ENCODE measurements at regions not wholly inside any gene's neighbourhood (a gene's known extent, or its start where the extent isn't known, plus 50 kb on each side); places are given as distances from the start of the nearest gene placed in this dataset.

DNA sequence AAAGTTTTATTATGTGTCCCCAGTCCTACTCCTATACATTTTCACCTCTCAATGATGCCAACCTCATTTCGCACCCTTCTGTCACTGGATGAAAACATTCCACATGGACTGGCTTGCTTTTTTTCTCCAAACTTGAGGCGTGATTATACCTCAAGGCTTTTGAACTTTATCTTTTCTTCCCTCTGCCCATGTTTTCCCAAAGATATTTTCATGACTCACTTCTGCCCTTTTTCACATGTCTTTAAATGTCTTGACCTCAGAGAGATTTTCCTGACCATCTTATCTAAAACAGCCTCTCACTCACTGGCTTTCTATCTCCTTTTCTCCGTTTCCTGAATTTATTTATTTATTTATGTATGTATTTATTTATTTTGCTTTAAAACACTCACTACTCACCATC, 659.0 kb downstream of the PTPRC start:
- DNase-seq: no peak

DNA sequence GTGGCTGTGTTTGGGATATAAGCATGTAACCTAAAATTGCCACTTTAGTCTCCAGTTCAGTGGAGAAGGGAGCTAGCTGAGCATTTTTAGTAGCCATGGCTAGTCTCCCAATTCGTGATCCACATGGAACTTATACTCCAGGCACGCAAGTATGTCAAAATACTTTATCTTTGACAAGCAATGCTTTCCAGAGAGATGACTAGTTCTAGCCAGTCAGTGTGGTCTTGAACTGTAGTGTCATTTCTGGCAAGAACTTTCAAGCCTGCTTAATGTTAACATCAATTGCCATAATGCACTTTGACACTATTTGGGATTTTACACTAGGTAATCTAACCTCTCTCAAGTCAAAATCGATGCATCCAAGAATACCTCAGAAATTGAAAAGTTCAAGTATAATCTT, 660.0 kb downstream of the PTPRC start:
- no peak for DNase-seq

DNA sequence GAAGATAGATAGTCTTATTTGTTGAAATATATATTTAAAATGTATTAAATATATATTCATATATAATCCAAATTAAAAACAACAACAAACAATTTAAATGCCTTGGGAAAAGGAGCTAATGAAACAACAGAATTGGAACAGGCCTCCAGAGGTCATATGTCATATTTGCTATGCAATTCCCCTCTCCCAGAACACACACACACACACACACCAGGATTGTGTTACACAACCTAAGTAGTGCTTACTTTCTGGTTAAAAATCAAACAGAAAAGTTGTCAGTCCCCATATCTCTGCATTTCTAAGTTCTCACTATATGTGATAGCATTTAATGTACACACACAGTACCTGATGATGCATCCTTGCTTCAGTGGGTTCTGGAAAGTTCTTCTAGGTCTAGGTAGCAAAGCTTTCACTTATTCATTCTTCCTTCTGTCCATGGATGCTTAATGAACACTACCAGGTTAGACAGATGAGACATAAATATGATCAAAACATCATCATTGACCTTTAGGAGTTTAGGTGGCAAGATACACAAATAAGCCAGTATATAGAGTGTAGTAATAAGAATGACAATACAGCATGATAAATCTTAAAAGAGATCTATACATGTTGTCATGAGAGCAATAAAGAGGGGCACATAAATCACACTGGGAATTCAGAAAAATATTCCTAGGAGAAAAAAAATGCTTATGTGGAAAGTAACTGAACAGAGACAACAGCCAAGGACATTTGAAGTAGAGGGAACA, 662.8 kb downstream of the PTPRC start:
- no peak for DNase-seq

DNA sequence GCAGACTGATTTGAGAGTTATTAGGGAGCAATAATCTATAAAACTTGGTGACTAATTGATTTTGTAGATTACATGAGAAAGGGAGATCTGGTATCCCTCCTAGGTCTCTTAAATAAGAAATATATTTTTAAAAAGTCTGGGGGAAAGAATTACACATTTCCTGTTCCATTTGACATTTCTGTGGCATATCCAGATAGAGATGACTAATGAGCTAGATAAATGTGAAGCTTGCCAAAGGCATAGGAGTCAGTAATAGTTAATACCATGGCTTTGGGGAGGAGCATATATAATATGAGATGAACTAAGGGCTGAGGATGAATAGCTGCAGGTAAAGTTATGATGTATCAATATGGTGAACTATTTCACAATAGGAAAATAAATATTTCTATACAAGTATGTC, 663.7 kb downstream of the PTPRC start:
- DNase-seq: no peak

DNA sequence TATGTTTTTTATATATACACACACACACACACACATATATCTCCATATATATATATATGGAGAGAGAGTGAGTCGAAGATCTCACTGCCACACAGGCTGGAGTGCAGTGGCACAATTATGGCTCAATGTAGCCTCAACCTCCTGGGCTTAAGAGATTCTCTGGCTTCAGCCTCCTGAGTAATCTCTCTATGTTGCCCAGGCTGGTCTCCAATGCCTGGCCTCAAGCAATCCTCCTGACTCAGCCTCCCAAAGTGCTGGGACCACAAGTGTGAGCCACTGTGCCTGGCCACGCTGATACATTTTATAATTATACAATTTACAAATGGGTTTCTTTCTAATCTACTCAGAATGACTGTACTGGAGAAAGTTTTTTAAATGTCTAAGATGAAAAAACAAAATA, 664.2 kb downstream of the PTPRC start:
- no peak for DNase-seq

DNA sequence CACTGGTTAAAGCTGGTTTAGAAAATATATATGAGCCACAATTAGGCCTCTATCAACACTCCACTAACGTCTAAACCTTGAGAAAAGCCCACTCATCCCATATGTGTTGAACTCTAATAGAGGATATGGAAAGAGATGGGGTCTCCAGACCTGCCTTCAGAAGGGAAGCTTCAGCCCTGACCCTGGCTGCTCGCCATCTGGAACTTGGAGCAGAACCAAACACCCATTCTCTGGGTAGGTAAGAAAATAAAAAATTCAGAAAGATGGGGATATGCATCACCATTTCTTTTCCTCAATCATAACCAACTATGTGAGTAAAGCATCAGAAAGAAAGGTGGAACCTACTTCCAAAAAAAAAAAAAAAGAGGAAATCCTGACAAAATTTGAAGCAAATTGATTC, 666.2 kb downstream of the PTPRC start:
- DNase-seq: no peak

DNA sequence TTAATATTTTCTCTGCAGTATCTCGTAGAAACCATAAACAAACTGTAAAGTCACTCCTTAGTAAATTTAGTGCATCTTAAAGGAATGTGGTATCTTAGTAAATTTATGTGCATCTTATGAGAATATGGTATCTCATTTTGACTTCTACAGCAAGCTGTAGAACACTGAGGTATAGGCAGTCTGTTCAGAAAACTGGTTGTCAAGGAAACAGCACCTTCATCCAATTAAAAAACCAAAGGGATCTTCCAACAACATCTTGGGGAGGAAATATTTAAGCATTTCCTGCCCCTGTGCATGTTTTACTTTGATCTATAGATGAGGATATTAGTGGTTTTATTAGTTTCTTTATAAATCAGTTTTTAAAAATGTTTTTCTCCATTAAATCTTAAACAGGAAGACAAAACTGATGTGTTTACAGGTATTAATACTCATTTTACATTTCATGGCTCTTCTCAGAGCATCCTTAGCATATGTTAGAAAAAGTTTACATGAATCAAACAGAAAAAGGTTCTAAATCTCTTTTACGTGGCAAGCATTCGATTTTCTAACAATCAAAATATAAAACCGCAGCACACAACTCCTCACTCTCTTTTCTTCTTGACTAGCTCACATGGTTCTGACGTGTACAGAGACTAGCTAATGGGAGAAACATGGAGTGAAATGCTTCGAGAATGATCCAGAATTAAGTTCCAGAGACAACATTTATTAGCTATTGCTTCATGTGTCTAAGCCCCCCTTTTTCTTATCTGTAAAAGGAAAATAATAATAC, 668.8 kb downstream of the PTPRC start:
- DNase-seq: no peak

DNA sequence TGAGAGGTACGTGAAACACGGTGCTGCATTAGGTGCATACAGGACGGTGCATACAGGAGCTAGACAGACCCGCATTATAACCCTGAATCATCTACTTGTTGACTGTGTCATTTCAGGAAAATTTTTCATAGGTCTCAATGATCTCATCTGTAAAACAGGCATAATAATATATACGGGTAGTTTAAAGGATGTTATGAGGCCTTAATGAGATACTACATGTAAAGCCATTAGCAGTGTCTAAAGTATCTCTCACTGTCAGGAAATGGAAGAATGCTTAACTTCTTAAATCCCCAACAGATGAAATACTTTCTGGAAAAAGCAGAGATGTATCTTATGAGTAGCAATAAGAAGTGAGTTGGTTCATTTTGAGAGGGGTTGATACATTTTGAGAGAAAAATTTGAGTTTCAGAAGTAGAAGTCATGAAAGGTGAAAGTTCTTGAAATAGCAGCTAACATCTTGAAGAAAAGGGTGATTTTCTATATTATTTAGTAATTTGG, 669.6 kb downstream of the PTPRC start:
- DNase-seq: no peak

DNA sequence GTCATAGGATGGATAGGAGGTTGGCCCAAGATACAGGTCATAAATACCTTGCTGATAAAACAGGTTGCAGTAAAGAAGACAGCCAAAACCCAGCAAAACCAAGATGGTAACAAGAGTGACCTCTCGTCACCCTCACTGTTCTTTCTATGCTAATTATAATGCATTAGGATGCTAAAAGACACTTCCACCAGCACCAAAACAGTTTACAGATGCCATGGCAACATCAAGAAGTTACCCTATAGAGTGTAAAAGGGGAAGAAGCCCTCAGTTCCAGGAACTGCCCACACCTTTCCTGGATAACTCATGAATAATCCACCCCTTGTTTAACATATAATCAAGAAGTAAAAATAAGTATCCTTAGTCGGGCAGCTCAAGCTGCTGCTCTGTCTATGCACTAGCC, 671.9 kb downstream of the PTPRC start:
- DNase-seq: no peak

DNA sequence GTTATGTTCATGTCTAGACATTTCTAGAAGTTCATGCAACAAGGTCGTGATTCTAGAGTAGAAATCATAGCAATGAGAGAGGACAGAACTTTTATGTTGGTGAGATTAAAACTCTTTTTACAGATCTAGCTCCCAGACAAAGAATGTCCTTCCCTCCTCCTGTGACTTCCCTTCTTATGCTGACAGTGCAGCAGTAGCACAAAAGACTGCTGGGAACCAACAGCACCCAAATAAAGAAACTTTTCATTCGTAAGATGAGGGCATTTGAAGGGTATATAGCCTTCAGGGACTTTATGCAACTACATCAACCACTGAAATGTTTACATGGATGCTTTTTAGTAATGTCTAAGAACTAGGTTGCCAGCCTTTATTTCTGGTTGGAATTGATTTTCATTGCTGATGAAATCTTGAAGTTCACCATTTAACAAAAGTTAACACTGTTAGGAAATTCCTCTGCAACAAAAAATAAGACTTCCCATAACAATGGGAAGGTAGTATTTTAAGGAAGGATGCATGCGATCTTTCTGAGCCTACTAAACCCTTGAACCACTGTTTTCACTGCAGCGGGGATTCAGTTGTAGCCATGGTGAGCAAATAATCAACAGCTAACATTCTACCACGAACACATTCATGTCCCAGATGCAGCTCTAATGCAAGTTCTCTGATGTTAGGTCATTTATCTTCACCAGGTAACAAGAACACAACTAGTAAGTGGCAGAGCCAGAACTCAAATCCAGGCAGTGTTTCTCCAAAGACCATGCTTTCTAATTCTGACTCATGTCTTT, 672.8 kb downstream of the PTPRC start:
- no peak for DNase-seq

DNA sequence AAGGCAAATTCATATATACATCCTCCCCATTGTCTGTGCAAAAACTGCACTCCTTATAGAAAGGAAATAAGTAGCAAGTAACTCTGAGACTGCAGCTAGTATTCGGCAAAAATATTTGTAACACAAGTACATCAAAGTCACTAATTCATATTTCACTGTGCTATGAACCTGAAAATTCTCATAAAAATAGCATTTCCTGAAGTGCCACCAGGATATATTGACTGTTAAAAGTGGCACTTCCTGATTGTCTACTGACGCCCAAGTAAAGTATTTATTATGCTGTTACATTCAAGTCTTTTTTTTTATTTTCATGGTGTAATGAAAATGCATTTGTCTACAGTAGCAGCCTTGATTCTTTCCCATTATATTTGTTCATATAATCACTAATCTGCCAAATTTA, 673.8 kb downstream of the PTPRC start:
- DNase-seq: no peak

DNA sequence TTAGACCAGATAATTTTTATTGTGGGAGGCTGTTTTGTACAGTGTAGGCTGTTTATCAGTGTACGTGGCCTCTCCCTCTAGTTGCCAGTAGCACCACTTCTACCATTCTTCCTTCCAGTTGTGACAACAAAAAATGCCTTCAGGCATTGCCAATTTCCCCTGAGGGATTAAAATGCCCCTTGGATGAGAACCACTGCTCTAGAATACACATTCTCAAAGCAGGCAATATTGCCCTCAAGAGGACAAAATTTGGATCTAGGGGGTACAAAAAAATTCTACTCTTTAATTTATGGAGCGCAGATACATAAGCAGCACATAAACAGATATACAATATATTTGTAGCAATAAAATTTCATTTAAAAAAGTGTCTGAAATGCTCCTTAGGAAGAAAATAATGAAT, 674.6 kb downstream of the PTPRC start:
- DNase-seq: no peak

DNA sequence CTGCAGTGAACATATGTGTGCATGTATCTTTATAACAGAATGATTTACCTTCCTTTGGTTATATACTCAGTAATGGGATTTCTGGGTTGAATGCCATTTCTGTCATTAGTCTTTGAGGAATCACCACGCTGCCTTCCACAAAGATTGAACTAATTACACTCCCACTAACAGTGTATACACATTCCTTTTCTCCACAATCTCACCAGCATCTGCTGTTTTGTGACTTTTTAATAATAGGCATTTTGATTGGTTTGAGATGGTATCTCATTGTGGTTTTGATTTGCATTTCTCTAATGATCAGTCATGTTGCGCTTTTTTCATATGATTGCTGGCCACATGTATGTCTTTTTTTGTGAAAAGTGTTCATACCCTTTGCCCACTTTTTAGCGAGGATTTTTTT, 680.5 kb downstream of the PTPRC start:
- DNase-seq: no peak

DNA sequence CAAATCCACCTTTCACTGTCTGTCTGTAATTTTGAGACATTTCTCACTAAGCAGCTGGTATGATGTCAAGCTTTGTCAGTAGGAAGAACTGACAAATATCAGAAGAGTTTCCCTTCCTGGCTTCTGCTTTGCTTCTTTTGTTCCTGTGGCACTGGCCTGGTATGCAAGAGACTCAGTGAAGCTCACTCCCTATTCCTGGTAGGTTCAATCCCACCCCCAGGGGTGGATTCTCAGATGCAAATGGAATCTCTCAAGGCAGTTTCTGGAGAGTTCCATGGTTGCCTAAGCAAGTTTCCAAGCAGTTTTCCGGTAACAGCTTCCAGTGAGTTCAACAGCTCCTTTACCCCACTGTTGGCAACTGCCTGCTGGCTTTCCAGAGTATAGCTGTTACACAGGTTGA, 683.4 kb downstream of the PTPRC start:
- no peak for DNase-seq

DNA sequence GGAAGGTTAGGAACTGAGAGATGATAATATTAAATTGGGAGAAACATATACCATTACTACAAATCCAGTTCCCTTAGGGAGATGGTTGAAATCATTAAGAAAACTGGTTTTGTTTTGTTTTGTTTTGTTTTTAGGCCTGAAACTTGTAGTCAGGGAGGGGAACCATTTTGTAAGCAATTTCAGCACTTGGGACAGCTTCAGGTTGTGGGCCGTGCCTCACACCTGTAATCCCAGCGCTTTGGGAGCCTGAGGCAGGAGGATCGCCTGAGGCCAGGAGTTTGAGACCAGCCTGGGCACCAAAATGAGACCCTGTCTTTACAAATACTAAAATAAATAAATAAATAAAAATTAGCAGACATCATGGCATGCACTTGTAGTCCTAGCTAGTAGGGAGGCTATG, 694.3 kb upstream of the NR5A2 start:
- no peak for DNase-seq

DNA sequence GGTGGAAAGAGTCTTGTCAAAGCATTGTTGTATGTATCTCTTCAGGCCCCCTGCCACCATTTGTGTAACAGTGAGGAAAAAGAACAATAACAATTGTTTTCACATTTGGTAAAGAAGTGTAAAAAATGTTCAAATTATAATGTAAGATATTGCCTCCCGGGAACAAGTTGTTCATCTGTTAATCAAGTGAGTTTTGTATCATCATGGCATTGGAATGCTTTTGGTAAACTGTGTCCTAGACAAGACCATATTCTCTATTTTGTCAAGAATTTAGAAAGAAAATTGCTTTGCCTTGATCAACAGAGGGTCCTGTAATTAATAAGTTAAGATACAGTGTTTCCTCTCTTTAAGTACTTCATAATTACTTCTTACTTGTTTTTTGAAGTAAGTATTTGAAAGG, 692.0 kb upstream of the NR5A2 start:
- no peak for DNase-seq

DNA sequence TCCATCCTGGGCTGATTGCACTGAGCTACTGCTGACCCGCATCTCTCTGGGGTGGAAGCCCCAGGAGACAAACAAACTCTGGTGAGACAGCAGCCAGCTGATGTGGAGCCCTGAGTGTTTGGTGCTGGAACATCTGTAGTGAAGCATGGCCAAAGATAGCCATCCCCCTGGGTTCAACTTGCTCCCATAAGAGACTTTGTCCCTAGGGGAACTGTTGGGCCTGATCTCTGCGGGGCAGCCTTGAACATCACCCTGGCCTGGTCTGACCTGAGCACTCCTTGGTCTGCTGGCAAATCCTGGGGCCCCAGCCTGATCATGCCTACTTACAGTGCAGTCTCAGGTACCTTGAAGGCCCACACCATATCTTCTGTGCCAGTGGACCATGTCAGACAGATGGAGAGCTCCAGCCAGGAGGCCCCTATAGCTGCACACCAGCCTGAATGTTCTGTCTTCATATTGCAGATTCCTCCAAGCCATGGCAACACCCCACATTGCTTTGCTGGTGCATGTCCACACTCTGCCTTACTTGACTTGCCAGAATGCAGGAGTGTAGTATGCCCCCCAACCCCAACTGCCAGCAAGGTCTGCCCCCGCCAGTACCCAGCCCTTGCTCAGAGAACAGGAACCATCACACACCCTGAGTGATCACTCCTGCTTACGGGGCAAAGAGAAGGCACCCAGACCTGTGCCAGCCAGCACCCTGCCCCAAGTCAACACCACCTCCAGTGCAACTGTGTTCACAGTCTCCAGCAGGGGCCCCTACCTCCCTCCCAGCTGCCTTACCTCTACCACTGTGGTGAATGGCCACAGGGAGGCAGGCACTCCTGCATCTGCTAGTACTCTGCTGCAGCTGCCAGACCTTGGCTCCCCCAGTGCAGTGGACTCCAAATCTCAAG, 690.5 kb upstream of the NR5A2 start:
- DNase-seq: no peak

DNA sequence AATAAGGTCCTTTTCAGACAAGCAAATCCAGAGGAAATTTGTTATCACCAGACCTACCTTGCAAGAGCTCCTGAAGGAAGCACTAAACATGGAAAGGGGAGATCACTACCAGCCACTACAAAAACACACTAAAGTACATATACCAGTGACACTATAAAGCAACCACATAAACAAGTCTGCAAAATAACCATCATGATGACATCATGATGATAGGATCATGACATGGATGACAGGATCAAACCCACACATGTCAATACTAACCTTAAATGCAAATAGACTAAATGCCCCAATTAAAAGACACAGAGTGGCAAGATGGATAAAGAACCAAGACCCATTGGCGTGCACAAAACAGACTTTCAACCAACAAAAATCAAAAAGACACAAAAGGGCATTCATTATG, 688.8 kb upstream of the NR5A2 start:
- DNase-seq: no peak

DNA sequence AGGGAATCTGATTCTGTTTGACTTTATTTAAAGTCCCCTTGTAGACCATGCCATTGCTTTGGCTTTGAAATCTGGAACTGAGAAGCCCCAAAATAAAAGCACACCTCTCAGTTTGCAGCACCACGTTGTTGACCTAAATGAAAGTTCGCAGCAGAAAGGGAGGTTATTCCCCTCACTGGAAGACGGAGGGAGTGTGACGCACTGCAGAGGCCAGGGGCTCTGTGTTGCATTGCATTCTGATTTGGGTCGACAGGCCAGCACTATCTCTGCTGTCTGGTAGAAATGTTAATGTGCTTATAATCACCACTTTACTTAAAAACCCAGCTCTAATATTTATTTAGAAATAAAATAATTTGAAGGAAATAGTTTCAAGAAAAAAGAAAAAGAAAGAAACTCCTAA, 675.2 kb upstream of the NR5A2 start:
- no peak for DNase-seq

DNA sequence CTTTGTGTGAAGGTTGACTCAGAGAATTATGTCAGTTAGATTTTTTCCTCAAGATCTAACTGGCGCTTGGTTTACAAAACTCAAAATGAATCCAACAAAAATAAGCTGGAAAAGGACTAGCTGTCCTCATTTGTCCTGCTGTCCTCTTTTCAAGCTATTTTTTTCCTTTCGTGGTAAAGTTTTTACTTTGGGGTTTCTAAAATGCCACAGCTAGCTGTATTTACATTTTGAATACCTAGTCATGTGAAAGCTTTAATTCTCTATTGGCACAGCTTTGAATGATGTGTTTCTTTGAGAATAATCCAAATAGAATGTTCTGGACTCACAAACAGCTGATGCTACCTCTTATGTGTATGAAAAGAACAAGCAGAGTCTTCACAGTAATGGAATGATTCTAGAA, 673.6 kb upstream of the NR5A2 start:
- DNase-seq: no peak

DNA sequence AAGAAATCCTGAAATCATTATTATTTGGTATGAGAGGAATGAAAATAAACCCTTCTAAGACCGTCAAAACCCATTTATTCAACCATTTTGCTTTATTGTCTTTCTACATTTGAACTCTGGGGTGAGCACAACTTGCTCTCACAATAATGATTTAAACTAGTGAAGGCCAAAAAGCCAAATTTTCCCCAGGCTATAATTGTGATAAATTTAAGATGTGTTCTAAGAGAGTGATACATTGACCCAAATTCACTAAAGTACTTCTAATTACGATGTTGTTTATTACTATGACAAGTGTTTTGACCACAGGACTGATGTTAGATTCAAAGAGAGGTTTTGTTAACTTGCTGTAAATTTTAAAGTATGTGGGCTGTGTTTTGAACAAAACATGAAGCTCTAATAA, 670.9 kb upstream of the NR5A2 start:
- DNase-seq: no peak

DNA sequence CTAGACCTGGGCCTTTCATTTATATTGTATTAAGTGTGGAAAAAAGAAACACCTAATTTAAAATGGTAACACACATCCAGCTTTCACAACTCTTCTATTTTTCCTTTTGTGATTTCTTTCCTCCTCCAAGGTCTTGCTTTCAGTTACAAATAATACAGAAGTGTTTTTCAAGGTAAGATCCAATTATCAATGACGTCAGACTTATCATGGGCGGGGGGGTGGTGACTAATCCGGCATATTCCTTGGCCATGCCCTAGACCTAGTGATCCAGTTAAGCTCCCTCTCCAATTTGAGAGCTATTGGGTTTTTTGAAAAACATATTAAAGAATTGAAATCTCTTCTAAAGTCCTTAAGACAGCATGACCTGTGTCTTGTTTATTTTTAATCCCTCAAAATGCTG, 669.9 kb upstream of the NR5A2 start:
- DNase-seq: no peak

DNA sequence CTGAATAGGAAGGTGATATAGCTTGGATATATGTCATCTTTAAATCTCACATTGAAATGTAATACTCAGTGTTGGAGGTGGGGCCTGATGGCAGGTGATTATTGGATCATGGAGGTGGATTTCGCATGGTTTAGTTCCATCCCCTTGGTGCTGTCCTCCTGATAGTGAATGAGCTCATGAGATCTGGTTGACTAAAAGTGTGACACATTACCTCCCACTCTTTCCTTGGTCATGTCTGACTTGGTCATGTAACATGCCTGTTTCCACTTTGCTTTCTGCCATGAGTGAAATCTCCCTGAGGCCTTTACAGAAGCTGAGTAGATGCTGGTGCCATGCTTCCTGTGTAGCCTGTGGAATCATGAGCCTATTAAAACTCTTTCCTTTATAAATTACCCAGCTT, 664.5 kb upstream of the NR5A2 start:
- no peak for DNase-seq

All from activated CD4-positive, CD25-positive, alpha-beta regulatory T cell treated with anti-CD3 and anti-CD28 coated beads, Interleukin-2, amount 50 U/mL, for 72 hours (primary cell).